ENCODE measurements at regions not wholly inside any gene's neighbourhood (a gene's known extent, or its start where the extent isn't known, plus 50 kb on each side); places are given as distances from the start of the nearest gene placed in this dataset.

DNA sequence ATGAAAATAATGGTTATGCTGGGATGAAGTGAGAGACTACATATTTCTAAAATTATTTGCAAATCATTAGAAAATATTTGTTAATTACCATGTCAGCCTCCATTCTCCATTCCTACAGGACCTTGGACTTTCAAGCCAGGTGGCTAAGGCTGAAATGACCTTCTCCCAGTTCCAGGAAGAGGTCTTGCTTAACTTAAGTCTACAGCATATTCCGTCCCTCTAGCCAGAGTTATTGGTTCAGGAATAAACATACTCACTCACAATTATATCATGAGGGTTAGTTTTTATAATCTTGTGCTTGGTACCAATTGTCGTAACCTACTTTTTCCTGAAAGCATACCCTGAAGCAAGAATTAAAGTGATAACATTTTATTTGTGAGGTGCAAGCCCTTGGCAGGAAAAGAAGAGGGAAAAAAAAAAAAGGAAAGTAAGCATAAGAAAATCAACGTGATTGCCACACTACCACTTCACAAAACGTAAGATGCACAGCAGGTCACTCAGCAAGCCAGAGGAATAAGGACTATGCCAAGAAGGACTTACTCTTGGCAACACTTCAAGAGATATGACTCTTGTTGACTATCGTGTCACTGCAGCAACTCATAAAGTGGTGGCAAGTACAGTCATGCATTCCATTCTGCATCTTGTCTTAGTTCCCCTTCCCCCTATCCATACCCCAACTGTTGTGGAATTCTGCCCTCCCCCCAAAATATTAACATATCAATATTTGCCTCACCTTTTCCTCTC lies 479.1 kb downstream of the MBD2 start:
- no peak overlapping the region for H2AFZ ChIP-seq (ENCODE audit: insufficient read depth, low read depth, low read length, poor library complexity, severe bottlenecking)
- ChIA-PET POLR2A (no interaction called here), CTCF (no interaction called here)
- peaks cover 0 to 1% (median 0%) of the 10 kb centered on the region in 3 donors for H3K9me3 ChIP-seq (ENCODE audit: control extremely low read depth in 1 of 3, control insufficient read depth in 2 of 3, insufficient read depth in 1 of 3, low read length in 2 of 3)
- no peaks in the 10 kb centered on the region for H3K27me3 Mint-ChIP-seq
- H3K36me3 ChIP-seq (replicated peaks in 1 of 2; ENCODE audit: control extremely low read depth in 1 of 2, control insufficient read depth in 1 of 2, extremely low read depth in 1 of 2, insufficient read depth in 2 of 2, low read length in 1 of 2): no peaks in the 10 kb centered on the region
- TF ChIP-seq, protein P1, sequence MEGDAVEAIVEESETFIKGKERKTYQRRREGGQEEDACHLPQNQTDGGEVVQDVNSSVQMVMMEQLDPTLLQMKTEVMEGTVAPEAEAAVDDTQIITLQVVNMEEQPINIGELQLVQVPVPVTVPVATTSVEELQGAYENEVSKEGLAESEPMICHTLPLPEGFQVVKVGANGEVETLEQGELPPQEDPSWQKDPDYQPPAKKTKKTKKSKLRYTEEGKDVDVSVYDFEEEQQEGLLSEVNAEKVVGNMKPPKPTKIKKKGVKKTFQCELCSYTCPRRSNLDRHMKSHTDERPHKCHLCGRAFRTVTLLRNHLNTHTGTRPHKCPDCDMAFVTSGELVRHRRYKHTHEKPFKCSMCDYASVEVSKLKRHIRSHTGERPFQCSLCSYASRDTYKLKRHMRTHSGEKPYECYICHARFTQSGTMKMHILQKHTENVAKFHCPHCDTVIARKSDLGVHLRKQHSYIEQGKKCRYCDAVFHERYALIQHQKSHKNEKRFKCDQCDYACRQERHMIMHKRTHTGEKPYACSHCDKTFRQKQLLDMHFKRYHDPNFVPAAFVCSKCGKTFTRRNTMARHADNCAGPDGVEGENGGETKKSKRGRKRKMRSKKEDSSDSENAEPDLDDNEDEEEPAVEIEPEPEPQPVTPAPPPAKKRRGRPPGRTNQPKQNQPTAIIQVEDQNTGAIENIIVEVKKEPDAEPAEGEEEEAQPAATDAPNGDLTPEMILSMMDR (IDR thresholded peaks at IDR 0.05): no peak
- TF ChIP-seq EZH2 (IDR thresholded peaks at IDR 0.05; ENCODE audit: borderline replicate concordance, insufficient read depth, low read depth, low read length, poor library complexity, severe bottlenecking): no peak
- H3K4me2 ChIP-seq (replicated peaks; ENCODE audit: low read depth, low read length, poor library complexity, severe bottlenecking): no peak overlapping the region
- intact Hi-C loops (cut with micrococcal nuclease): no loop called here
- WGBS (ENCODE audit: insufficient coverage): 70% methylated on average over 3 of the region's 5 CpGs
- H3K27ac Mint-ChIP-seq: no peak overlapping the region
- H3K9me3 Mint-ChIP-seq (ENCODE audit: insufficient read depth): no peaks in the 10 kb centered on the region
- no peaks in the 10 kb centered on the region for H3K79me2 ChIP-seq (ENCODE audit: control insufficient read depth, insufficient read depth, low read length)
- no peaks in the 10 kb centered on the region for H3K27me3 ChIP-seq (replicated peaks in 1 of 4; ENCODE audit: control extremely low read depth in 1 of 4, control insufficient read depth in 3 of 4, insufficient read depth in 4 of 4, low read length in 3 of 4)
- ATAC-seq (ENCODE audit: low read depth) (no peak), DNase-seq (no peak)
- H3K4me1 Mint-ChIP-seq: no peaks in the 10 kb centered on the region
- no peak overlapping the region for H3K4me3 Mint-ChIP-seq
- no peaks in the 10 kb centered on the region for H3K4me1 ChIP-seq (ENCODE audit: control insufficient read depth in 2 of 2, insufficient read depth in 2 of 2, low read length in 2 of 2)
- no peak overlapping the region for H3K27ac ChIP-seq (ENCODE audit: low read length in 2 of 2)
- H3K9ac ChIP-seq (ENCODE audit: low read length): no peak overlapping the region
- no peak overlapping the region for H3K4me3 ChIP-seq (ENCODE audit: control extremely low read depth in 1 of 5, extremely low read depth in 1 of 5, insufficient read depth in 1 of 5, low read depth in 2 of 5, low read length in 4 of 5)
- no peaks in the 10 kb centered on the region for H4K20me1 ChIP-seq (ENCODE audit: control insufficient read depth, insufficient read depth, low read length, poor library complexity, severe bottlenecking)

DNA sequence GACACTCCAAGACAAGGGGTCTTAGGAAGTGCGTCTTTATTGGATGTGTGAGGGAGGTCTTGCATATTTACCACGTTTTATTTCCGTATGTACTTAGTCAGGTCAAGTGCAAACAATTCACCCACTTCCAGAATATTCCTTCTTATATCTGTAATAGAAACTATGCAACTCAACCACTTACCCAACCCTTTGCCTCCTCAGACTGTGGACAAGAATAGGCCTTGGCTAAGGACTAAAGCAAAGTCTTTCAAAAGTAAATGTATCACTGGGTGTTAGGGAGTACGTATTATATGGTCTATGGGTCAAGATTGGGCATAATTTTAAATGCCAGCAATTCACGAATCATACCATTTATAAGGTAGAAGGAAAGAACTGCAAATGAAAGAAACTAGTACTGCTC lies 484.8 kb downstream of the MBD2 start:
- CTCF ChIA-PET: no interaction called here
- intact Hi-C loops (cut with micrococcal nuclease): no loop called here
- Histone ChIP-seq H4K20me1 (ENCODE audit: control insufficient read depth, insufficient read depth, low read length, poor library complexity, severe bottlenecking) (no peaks in the 10 kb centered on the region), H3K27me3 (replicated peaks in 1 of 4; ENCODE audit: control extremely low read depth in 1 of 4, control insufficient read depth in 3 of 4, insufficient read depth in 4 of 4, low read length in 3 of 4) (no peaks in the 10 kb centered on the region), H3K9me3 (ENCODE audit: control extremely low read depth in 1 of 3, control insufficient read depth in 2 of 3, insufficient read depth in 1 of 3, low read length in 2 of 3) (no peaks in the 10 kb centered on the region), H3K36me3 (replicated peaks in 1 of 2; ENCODE audit: control extremely low read depth in 1 of 2, control insufficient read depth in 1 of 2, extremely low read depth in 1 of 2, insufficient read depth in 2 of 2, low read length in 1 of 2) (no peaks in the 10 kb centered on the region), H3K27ac (ENCODE audit: low read length in 2 of 2) (no peak overlapping the region), H3K4me1 (ENCODE audit: control insufficient read depth in 2 of 2, insufficient read depth in 2 of 2, low read length in 2 of 2) (no peaks in the 10 kb centered on the region), H3K4me2 (replicated peaks; ENCODE audit: low read depth, low read length, poor library complexity, severe bottlenecking) (no peak overlapping the region), H2AFZ (ENCODE audit: insufficient read depth, low read depth, low read length, poor library complexity, severe bottlenecking) (no peak overlapping the region), H3K4me3 (ENCODE audit: control extremely low read depth in 1 of 5, extremely low read depth in 1 of 5, insufficient read depth in 1 of 5, low read depth in 2 of 5, low read length in 4 of 5) (no peak overlapping the region), H3K9ac (ENCODE audit: low read length) (no peak overlapping the region), H3K79me2 (ENCODE audit: control insufficient read depth, insufficient read depth, low read length) (no peaks in the 10 kb centered on the region)
- Mint-ChIP-seq H3K4me1 (no peaks in the 10 kb centered on the region), H3K9me3 (ENCODE audit: insufficient read depth) (peaks cover 4% of the 10 kb centered on the region), H3K27ac (no peak overlapping the region), H3K4me3 (no peak overlapping the region), H3K27me3 (no peaks in the 10 kb centered on the region)
- POLR2A ChIA-PET: no interaction called here
- no CpG with 5 or more reads among the region's 5 CpGs for WGBS (ENCODE audit: insufficient coverage)
- TF ChIP-seq, protein P1 (IDR thresholded peaks at IDR 0.05): no peak
- no peak for TF ChIP-seq EZH2 (IDR thresholded peaks at IDR 0.05; ENCODE audit: borderline replicate concordance, insufficient read depth, low read depth, low read length, poor library complexity, severe bottlenecking)
- no peak for DNase-seq
- no peak for ATAC-seq (ENCODE audit: low read depth)

Data from B cell (primary cell).